ENCODE measurements at regions not wholly inside any gene's neighbourhood (a gene's known extent, or its start where the extent isn't known, plus 50 kb on each side); places are given as distances from the start of the nearest gene placed in this dataset.

- Histone ChIP-seq H3K27me3 (no peaks in the 10 kb centered on the region), H3K36me3 (no peaks in the 10 kb centered on the region), H3K4me1 (peaks cover 12 to 26% (median 21%) of the 10 kb centered on the region in 3 donors), H3K4me3 (no peak overlapping the region), H3K27ac (peak overlapping the region in 1 of 4 donors; percentile 51), H3K9me3 (no peaks in the 10 kb centered on the region)
- no peak for DNase-seq
- TF ChIP-seq CTCF (IDR thresholded peaks at IDR 0.05) = no peak
- intact Hi-C loops (cut with DNase I) = no loop called here
- WGBS, 2 donors = 59 to 62% methylated on average over 6 of the region's 6 CpGs
- FAIRE-seq = no peak
- ATAC-seq = peak; percentile 32 to 68 (median 56)
These were observed 58.7 kb downstream of the EDN1 start for GRCh38 chr6:12348530-12349511.

DNA sequence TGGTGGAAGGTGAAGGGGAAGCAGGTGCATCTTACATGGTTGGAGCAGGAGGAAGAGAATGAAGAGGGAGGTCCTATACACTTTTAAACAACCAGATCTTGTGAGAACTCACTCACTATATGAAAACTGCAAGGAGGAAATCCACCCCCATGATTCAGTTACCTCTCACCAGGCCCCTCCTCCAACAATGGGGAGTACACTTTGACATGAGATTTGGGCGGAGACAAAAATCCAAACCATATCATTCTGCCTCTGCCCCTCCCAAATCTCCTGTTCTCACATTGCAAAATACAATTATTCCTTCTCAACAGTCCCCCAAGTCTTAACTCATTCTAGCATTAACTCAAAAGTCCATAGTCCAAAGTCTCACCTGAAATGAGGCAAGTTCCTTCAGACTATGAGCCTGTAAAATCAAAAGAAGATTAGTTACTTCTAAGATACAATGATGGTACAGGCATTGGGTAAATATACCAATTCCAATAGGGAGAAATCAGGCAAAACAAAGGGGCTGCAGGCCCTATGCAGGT is 60.5 kb downstream of the EDN1 start:
- intact Hi-C loops (cut with DNase I) = no loop called here
- no peaks in the 10 kb centered on the region for H3K27me3 ChIP-seq
- no peaks in the 10 kb centered on the region for H3K9me3 ChIP-seq
- peaks cover 5 to 20% (median 7%) of the 10 kb centered on the region in 3 donors for H3K4me1 ChIP-seq
- no peak overlapping the region for H3K27ac ChIP-seq
- TF ChIP-seq CTCF (IDR thresholded peaks at IDR 0.05) = no peak
- no peak for FAIRE-seq
- 100% methylated on average over 1 of the region's 1 CpG for WGBS, 2 donors
- no peak for ATAC-seq
- no peak overlapping the region for H3K4me3 ChIP-seq
- no peak for DNase-seq
- no peaks in the 10 kb centered on the region for H3K36me3 ChIP-seq

DNA sequence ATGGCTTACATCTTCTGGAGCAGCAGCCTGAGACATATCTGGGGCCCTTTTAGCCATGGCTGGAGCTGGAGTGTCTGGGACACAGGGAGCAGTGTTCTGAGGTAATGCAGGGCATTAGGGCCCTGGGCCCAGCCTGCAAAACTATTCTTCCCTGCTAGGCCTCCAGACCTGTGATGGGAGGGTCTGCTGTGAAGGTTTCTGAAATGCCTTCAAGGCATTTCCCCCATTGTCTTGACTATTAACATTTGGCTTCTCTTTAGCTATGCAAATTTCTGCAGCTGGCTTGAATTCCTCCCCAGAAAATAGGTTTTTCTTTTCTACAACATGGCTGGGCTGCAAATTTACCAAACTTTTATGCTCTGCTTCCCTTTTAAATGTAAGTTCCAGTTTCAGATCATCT is 61.5 kb downstream of the EDN1 start:
- Histone ChIP-seq H3K27ac (no peak overlapping the region), H3K27me3 (no peaks in the 10 kb centered on the region), H3K36me3 (no peaks in the 10 kb centered on the region), H3K4me3 (no peak overlapping the region), H3K9me3 (no peaks in the 10 kb centered on the region), H3K4me1 (peaks cover 4 to 13% (median 7%) of the 10 kb centered on the region in 3 donors)
- intact Hi-C loops (cut with DNase I) = no loop called here
- TF ChIP-seq CTCF (IDR thresholded peaks at IDR 0.05) = no peak
- DNase-seq (no peak), FAIRE-seq (no peak), ATAC-seq (no peak)

- ATAC-seq (peak; percentile 40 to 47 (median 44)), DNase-seq (no peak), FAIRE-seq (no peak)
- H3K4me1 ChIP-seq = peaks cover 4 to 9% (median 7%) of the 10 kb centered on the region in 3 donors
- intact Hi-C loops (cut with DNase I) = no loop called here
- TF ChIP-seq CTCF (IDR thresholded peaks at IDR 0.05) = no peak
- no peaks in the 10 kb centered on the region for H3K36me3 ChIP-seq
- no peaks in the 10 kb centered on the region for H3K9me3 ChIP-seq
- H3K4me3 ChIP-seq = no peak overlapping the region
- WGBS, 2 donors = 43 to 48% methylated on average over 3 of the region's 3 CpGs
- H3K27me3 ChIP-seq = no peaks in the 10 kb centered on the region
- H3K27ac ChIP-seq = no peak overlapping the region
These were observed 63.6 kb downstream of the EDN1 start for GRCh38 chr6:12353731-12354130.

- H3K27ac ChIP-seq = peak overlapping the region in 1 of 4 donors; percentile 19
These were observed 64.3 kb downstream of the EDN1 start for GRCh38 chr6:12354499-12354898.

More at GRCh38 chr6:12354499-12354898, 64.3 kb downstream of the EDN1 start:
- intact Hi-C loops (cut with DNase I) = no loop called here
- H3K4me1 ChIP-seq = peaks cover 4 to 9% (median 7%) of the 10 kb centered on the region in 3 donors
- no peaks in the 10 kb centered on the region for H3K27me3 ChIP-seq
- H3K4me3 ChIP-seq = no peak overlapping the region
- no peak for TF ChIP-seq CTCF (IDR thresholded peaks at IDR 0.05)
- no peak for DNase-seq
- no peaks in the 10 kb centered on the region for H3K9me3 ChIP-seq
- no peaks in the 10 kb centered on the region for H3K36me3 ChIP-seq
- 57 to 61% methylated on average over 3 of the region's 3 CpGs for WGBS, 2 donors
- FAIRE-seq = no peak
- ATAC-seq = peak; percentile 60 to 83 (median 70)

All from pancreas (tissue), 10 donors.